ENCODE measurements at regions not wholly inside any gene's neighbourhood (a gene's known extent, or its start where the extent isn't known, plus 50 kb on each side); places are given as distances from the start of the nearest gene placed in this dataset.
A peak's percentile ranks its signal among the peaks of the same experiment; 100 is the strongest.

- in situ Hi-C loops (cut with MboI; ENCODE audit: low pct_unique_long_range_greater_than_20kb in 2 of 9, low sequenced_read_pairs in 9 of 9, unreplicated experiment in 9 of 9) = no loop called here
- H3K4me1 ChIP-seq (replicated peaks in 1 of 2) = no peaks in the 10 kb centered on the region
- H3K27ac ChIP-seq = no peak overlapping the region
- H3K4me3 ChIP-seq = no peak overlapping the region
- 20 to 100% (median 69%) methylated on average over 1 of the region's 1 CpG; no CpG with 5 or more reads in 4 of the 10 experiments for WGBS, 10 experiments
- ATAC-seq (replicated peaks in 6 of 8) = no peak
These were observed 80.5 kb upstream of the ENPEP start for GRCh38 chr4:110395421-110395820.

DNA sequence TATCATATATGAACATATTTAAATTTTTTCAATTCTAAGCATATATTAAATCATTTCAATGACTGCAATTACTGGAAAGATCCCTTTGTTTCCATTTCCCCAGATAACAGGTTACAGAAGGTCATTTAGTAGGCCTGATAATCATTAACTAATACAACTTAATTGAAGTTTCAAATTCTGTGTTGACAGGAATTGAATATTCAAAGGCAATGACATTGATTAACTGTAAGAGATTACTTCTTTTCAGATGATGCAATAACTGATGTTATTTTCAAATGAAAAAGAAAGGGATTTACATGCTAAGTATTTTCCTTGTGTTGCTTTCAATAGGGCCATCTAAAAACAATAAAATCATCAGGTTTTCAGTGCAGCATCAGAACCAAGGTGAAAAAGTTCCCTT lies 81.1 kb upstream of the ENPEP start:
- H3K4me3 ChIP-seq = no peak overlapping the region
- ATAC-seq (replicated peaks in 6 of 8) = peak in 3 of 8 experiments; percentile 19 to 45 (median 29)
- no peak overlapping the region for H3K27ac ChIP-seq
- in situ Hi-C loops (cut with MboI; ENCODE audit: low pct_unique_long_range_greater_than_20kb in 2 of 9, low sequenced_read_pairs in 9 of 9, unreplicated experiment in 9 of 9) = no loop called here
- no peaks in the 10 kb centered on the region for H3K4me1 ChIP-seq (replicated peaks in 1 of 2)

DNA sequence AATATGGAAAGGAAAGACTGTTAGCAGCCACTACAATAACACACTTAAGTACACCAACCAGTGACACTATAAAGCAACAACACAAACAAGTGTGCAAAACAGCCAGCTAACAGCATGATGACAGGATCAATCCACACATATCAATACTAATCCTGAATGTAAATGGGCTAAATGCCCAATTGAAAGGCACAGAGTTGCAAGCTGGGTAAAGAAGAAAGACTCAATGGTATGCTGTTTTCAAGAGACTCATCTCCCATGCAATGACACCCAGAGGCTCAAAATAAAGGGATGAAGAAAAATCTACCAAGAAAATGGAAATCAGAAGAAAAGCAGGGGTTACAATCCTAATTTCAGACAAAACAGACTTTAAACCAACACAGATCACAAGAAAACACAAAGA lies 94.2 kb upstream of the ENPEP start:
- Histone ChIP-seq H3K4me1 (replicated peaks in 1 of 2) (no peaks in the 10 kb centered on the region), H3K27ac (no peak overlapping the region), H3K4me3 (no peak overlapping the region)
- in situ Hi-C loops (cut with MboI; ENCODE audit: low pct_unique_long_range_greater_than_20kb in 2 of 9, low sequenced_read_pairs in 9 of 9, unreplicated experiment in 9 of 9) = no loop called here
- ATAC-seq (replicated peaks in 6 of 8) = no peak

GRCh38 chr4:110372485-110372884 lies 103.5 kb upstream of the ENPEP start:
- ATAC-seq (replicated peaks in 6 of 8) = no peak
- Histone ChIP-seq H3K4me1 (replicated peaks in 1 of 2) (peaks cover 0 to 4% of the 10 kb centered on the region in 2 donors), H3K27ac (no peak overlapping the region), H3K4me3 (no peak overlapping the region)
- in situ Hi-C loops (cut with MboI; ENCODE audit: low pct_unique_long_range_greater_than_20kb in 2 of 9, low sequenced_read_pairs in 9 of 9, unreplicated experiment in 9 of 9) = no loop called here
- 0 to 100% (median 80%) methylated on average over 1 to 2 of the region's 2 CpGs; no CpG with 5 or more reads in 1 of the 10 experiments for WGBS, 10 experiments

GRCh38 chr4:110371016-110371770 lies 104.8 kb upstream of the ENPEP start:
- in situ Hi-C loops (cut with MboI; ENCODE audit: low pct_unique_long_range_greater_than_20kb in 2 of 9, low sequenced_read_pairs in 9 of 9, unreplicated experiment in 9 of 9) = no loop called here
- no peak overlapping the region for H3K4me3 ChIP-seq
- peaks cover 0 to 4% of the 10 kb centered on the region in 2 donors for H3K4me1 ChIP-seq (replicated peaks in 1 of 2)
- no peak overlapping the region for H3K27ac ChIP-seq
- WGBS, 10 experiments = 29 to 77% (median 56%) methylated on average over 1 to 4 of the region's 4 CpGs; no CpG with 5 or more reads in 3 of the 10 experiments
- ATAC-seq (replicated peaks in 6 of 8) = peak in 6 of 8 experiments; percentile 28 to 67 (median 58)

DNA sequence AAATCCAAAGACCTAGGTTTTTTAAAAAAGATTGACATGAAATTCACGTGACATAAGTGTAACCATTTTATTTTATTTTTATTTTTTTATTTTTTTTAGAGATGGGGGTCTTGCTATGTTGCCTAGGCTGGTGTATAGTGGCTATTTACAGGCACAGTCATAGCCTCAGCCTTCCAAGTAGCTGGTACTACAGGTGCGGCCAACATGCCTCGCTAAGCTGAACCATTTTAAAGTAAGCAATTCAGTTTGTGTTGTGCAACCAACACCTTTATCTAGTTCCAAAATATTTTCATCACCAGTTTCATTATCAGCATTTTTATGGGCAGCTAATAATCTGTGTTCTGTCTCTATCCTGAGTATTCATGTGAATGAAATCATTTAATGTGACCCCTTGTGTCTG lies 107.5 kb upstream of the ENPEP start:
- H3K4me1 ChIP-seq (replicated peaks in 1 of 2) = peaks cover 0 to 4% of the 10 kb centered on the region in 2 donors
- WGBS, 10 experiments = 38 to 100% (median 89%) methylated on average over 1 to 3 of the region's 3 CpGs; no CpG with 5 or more reads in 2 of the 10 experiments
- in situ Hi-C loops (cut with MboI; ENCODE audit: low pct_unique_long_range_greater_than_20kb in 2 of 9, low sequenced_read_pairs in 9 of 9, unreplicated experiment in 9 of 9) = no loop called here

DNA sequence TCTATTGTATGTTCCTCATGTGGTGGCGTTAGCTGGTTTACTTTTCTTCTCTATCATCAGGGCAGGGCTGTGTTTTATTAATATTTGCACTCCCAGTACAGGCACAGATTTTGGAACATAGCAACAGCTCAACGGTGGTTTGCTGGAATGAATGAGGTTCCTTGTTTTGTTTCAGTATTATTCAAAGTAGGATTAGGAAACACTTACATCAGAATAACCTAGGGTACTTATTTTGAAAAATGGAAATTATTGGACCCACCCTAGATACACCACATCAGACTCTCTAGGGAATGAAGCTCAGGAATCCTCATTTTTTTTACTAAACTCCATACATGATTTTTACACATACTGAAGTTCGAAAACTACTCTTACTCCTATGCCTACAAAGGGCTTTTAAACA lies 108.8 kb upstream of the ENPEP start:
- H3K27ac ChIP-seq = no peak overlapping the region
- no peak overlapping the region for H3K4me3 ChIP-seq
- WGBS, 10 experiments = 9 to 100% (median 84%) methylated on average over 2 to 3 of the region's 3 CpGs; no CpG with 5 or more reads in 1 of the 10 experiments
- in situ Hi-C loops (cut with MboI; ENCODE audit: low pct_unique_long_range_greater_than_20kb in 2 of 9, low sequenced_read_pairs in 9 of 9, unreplicated experiment in 9 of 9) = no loop called here
- ATAC-seq (replicated peaks in 6 of 8) = peak in 3 of 8 experiments; percentile 76 to 79 (median 78)
- H3K4me1 ChIP-seq (replicated peaks in 1 of 2) = peaks cover 0 to 4% of the 10 kb centered on the region in 2 donors

More for the DNA sequence above, 107.5 kb upstream of the ENPEP start:
- ATAC-seq (replicated peaks in 6 of 8) = no peak
- H3K4me3 ChIP-seq = no peak overlapping the region
- no peak overlapping the region for H3K27ac ChIP-seq

GRCh38 chr4:110365761-110366160 lies 110.2 kb upstream of the ENPEP start:
- in situ Hi-C loops (cut with MboI; ENCODE audit: low pct_unique_long_range_greater_than_20kb in 2 of 9, low sequenced_read_pairs in 9 of 9, unreplicated experiment in 9 of 9) = no loop called here
- H3K27ac ChIP-seq = no peak overlapping the region
- no peak for ATAC-seq (replicated peaks in 6 of 8)
- no peaks in the 10 kb centered on the region for H3K4me1 ChIP-seq (replicated peaks in 1 of 2)
- WGBS, 10 experiments = 0 to 100% (median 93%) methylated on average over 1 of the region's 1 CpG; no CpG with 5 or more reads in 5 of the 10 experiments
- no peak overlapping the region for H3K4me3 ChIP-seq

GRCh38 chr4:110364911-110365520 lies 110.9 kb upstream of the ENPEP start:
- ATAC-seq (replicated peaks in 6 of 8) = peak in 3 of 8 experiments; percentile 44 to 78 (median 56)
- Histone ChIP-seq H3K27ac (no peak overlapping the region), H3K4me3 (no peak overlapping the region), H3K4me1 (replicated peaks in 1 of 2) (no peaks in the 10 kb centered on the region)
- in situ Hi-C loops (cut with MboI; ENCODE audit: low pct_unique_long_range_greater_than_20kb in 2 of 9, low sequenced_read_pairs in 9 of 9, unreplicated experiment in 9 of 9) = no loop called here
- 0 to 92% (median 75%) methylated on average over 2 to 3 of the region's 3 CpGs; no CpG with 5 or more reads in 1 of the 10 experiments for WGBS, 10 experiments

DNA sequence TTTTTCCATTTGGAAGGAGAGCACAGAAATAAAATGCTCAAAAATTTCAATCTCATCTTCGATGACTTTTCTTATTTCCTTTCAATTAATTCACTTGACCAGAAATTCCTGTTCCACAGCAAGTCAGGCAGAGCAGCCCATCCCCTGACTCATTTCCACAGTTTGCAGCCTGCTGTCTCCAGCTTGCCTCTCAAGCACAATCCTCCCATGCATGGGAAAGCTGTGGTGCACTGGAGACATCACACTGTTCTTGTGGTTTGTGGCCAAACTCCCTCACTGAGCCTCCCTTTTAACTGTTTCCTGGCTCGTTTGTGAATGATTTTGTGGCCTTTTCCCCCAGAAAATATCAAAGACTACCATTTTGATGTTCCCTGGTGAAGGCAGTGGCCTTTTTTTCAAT lies 114.0 kb upstream of the ENPEP start:
- Histone ChIP-seq H3K4me1 (replicated peaks in 1 of 2) (no peaks in the 10 kb centered on the region), H3K4me3 (no peak overlapping the region), H3K27ac (no peak overlapping the region)
- peak in 2 of 8 experiments; percentile 62 to 83 for ATAC-seq (replicated peaks in 6 of 8)
- in situ Hi-C loops (cut with MboI; ENCODE audit: low pct_unique_long_range_greater_than_20kb in 2 of 9, low sequenced_read_pairs in 9 of 9, unreplicated experiment in 9 of 9) = no loop called here
- WGBS, 10 experiments = 0 to 75% (median 40%) methylated on average over 1 to 2 of the region's 2 CpGs; no CpG with 5 or more reads in 1 of the 10 experiments

GRCh38 chr4:110359076-110359475 lies 116.9 kb upstream of the ENPEP start:
- no peak for ATAC-seq (replicated peaks in 6 of 8)
- WGBS, 10 experiments = 43 to 88% (median 80%) methylated on average over 1 of the region's 1 CpG; no CpG with 5 or more reads in 7 of the 10 experiments
- H3K4me3 ChIP-seq = no peak overlapping the region
- no peak overlapping the region for H3K27ac ChIP-seq
- H3K4me1 ChIP-seq (replicated peaks in 1 of 2) = no peaks in the 10 kb centered on the region
- in situ Hi-C loops (cut with MboI; ENCODE audit: low pct_unique_long_range_greater_than_20kb in 2 of 9, low sequenced_read_pairs in 9 of 9, unreplicated experiment in 9 of 9) = no loop called here

DNA sequence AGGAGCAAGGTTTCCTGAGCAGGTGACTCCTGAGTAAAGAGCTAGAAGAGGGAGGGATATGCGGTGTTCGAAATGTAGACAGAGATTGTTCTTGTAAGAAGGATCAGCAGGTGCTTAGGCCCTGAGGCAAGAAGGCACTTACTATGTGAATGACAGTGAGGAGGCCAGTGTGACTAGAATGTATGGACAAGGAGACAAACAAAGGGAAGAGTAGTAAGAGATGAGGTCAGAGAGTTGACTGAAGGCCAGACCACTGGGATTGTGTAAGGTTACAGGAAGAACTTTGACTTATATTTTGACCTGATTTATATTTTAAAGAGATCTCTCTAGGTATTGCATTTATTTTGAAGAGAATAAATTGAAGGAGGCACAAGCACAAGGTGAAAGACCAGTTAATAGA lies 118.4 kb upstream of the ENPEP start:
- no peak for ATAC-seq (replicated peaks in 6 of 8)
- H3K27ac ChIP-seq = no peak overlapping the region
- WGBS, 10 experiments = 83 to 100% (median 100%) methylated on average over 1 to 2 of the region's 2 CpGs; no CpG with 5 or more reads in 2 of the 10 experiments
- H3K4me1 ChIP-seq (replicated peaks in 1 of 2) = no peaks in the 10 kb centered on the region
- in situ Hi-C loops (cut with MboI; ENCODE audit: low pct_unique_long_range_greater_than_20kb in 2 of 9, low sequenced_read_pairs in 9 of 9, unreplicated experiment in 9 of 9) = no loop called here
- no peak overlapping the region for H3K4me3 ChIP-seq

DNA sequence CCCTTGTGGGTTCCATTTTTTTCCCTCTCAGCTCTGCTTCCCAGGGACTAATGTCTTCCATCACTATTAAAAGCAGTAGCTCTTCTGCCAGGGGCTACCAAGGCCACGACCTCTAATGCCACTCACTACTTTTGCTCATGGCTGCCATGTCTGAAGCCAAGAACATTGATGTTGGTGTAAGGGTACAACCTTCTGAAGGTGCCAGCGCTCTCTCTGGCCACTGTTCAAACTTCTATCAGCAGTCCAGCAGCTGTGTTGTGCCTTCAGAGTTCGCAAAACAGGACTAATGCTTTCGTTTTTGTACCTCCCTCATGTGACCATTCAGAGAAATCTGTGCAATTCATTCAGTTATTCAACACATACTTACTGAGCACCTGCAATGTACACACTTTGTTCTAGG lies 121.5 kb upstream of the ENPEP start:
- WGBS, 10 experiments = 18 to 100% (median 80%) methylated on average over 2 to 4 of the region's 4 CpGs; no CpG with 5 or more reads in 1 of the 10 experiments
- peak in 2 of 8 experiments; percentile 34 to 46 for ATAC-seq (replicated peaks in 6 of 8)
- no peaks in the 10 kb centered on the region for H3K4me1 ChIP-seq (replicated peaks in 1 of 2)
- no peak overlapping the region for H3K4me3 ChIP-seq
- H3K27ac ChIP-seq = no peak overlapping the region
- in situ Hi-C loops (cut with MboI; ENCODE audit: low pct_unique_long_range_greater_than_20kb in 2 of 9, low sequenced_read_pairs in 9 of 9, unreplicated experiment in 9 of 9) = no loop called here

Measured in motor neuron (in vitro differentiated cells).